GM18508 (cell line): ENCODE measurements at regions not wholly inside any gene's neighbourhood (a gene's known extent, or its start where the extent isn't known, plus 50 kb on each side); places are given as distances from the start of the nearest gene placed in this dataset.

Experiments
- ATAC-seq: cut with Tn5 transposase; IDR thresholded peaks from one replicate; pipeline ENCODE4 v1.9.1; 2021; ENCODE audit warnings: moderate number of reproducible peaks; ENCODE audit not compliant: insufficient read depth, unreplicated experiment

- ATAC-seq: no peak
Measured at GRCh38 chr12:85352016-85352415, 72.0 kb downstream of the ALX1 start.

- no peak for ATAC-seq
Measured at GRCh38 chr12:85356596-85357385, 76.8 kb downstream of the ALX1 start.

GRCh38 chr12:85357609-85358008 lies 77.6 kb downstream of the ALX1 start:
- ATAC-seq: no peak

GRCh38 chr12:85358715-85359114 lies 78.7 kb downstream of the ALX1 start:
- no peak for ATAC-seq

- no peak for ATAC-seq
Measured at GRCh38 chr12:85363382-85364190, 83.6 kb downstream of the ALX1 start.

- no peak for ATAC-seq
Measured at GRCh38 chr12:85367936-85368335, 87.9 kb downstream of the ALX1 start.

GRCh38 chr12:85369365-85370154 lies 89.5 kb downstream of the ALX1 start:
- ATAC-seq: no peak

- no peak for ATAC-seq
Measured at GRCh38 chr12:85373045-85373444, 93.0 kb downstream of the ALX1 start.

- ATAC-seq: no peak
Measured at GRCh38 chr12:85374981-85375380, 95.0 kb downstream of the ALX1 start.

- ATAC-seq: no peak
Measured at GRCh38 chr12:85385406-85385805, 105.4 kb downstream of the ALX1 start.

GRCh38 chr12:85390266-85390665 lies 110.2 kb downstream of the ALX1 start:
- ATAC-seq: no peak

GRCh38 chr12:85392508-85392907 lies 112.5 kb downstream of the ALX1 start:
- ATAC-seq: no peak

- ATAC-seq: no peak
Measured at GRCh38 chr12:85393606-85394005, 113.6 kb downstream of the ALX1 start.

- no peak for ATAC-seq
Measured at GRCh38 chr12:85394065-85394464, 114.0 kb downstream of the ALX1 start.

GRCh38 chr12:85394809-85395208 lies 114.8 kb downstream of the ALX1 start:
- ATAC-seq: no peak

GRCh38 chr12:85405262-85405661 lies 125.2 kb downstream of the ALX1 start:
- no peak for ATAC-seq

GRCh38 chr12:85405781-85406522 lies 125.9 kb downstream of the ALX1 start:
- no peak for ATAC-seq

GRCh38 chr12:85413266-85413665 lies 133.2 kb downstream of the ALX1 start:
- ATAC-seq: no peak

GRCh38 chr12:85422762-85423161 lies 142.7 kb downstream of the ALX1 start:
- no peak for ATAC-seq

- ATAC-seq: peak; percentile 44
Measured at GRCh38 chr12:85423947-85424346, 143.9 kb downstream of the ALX1 start.
